Subcutaneous abdominal adipose tissue (tissue), 5 donors: ENCODE measurements at regions not wholly inside any gene's neighbourhood (a gene's known extent, or its start where the extent isn't known, plus 50 kb on each side); places are given as distances from the start of the nearest gene placed in this dataset.

Experiments
- H3K27ac ChIP-seq: one replicate; pipeline ENCODE4 v1.7.0; 2013; ENCODE audit warnings: low read depth, mild to moderate bottlenecking, inconsistent platforms, low read length, moderate library complexity
- H3K27me3 ChIP-seq, 5 donors: one replicate each; pipeline ENCODE4 v1.7.0; 2013; ENCODE audit warnings: low read length in 5 of 5, inconsistent platforms in 1 of 5; ENCODE audit not compliant: control insufficient read depth in 5 of 5, insufficient read depth in 4 of 5
- H3K36me3 ChIP-seq, 5 donors: one replicate each; pipeline ENCODE4 v1.7.0; 2013; ENCODE audit warnings: low read length in 5 of 5; ENCODE audit not compliant: control insufficient read depth in 5 of 5, insufficient read depth in 5 of 5
- H3K4me1 ChIP-seq, 5 donors: one replicate each; pipeline ENCODE4 v1.7.0; 2013; ENCODE audit warnings: low read length in 5 of 5, mild to moderate bottlenecking in 3 of 5, moderate library complexity in 1 of 5; ENCODE audit not compliant: control insufficient read depth in 5 of 5, insufficient read depth in 5 of 5
- H3K4me3 ChIP-seq, 5 donors: one replicate each; pipeline ENCODE4 v1.7.0; 2013; ENCODE audit warnings: low read length in 5 of 5, low read depth in 1 of 5
- H3K9ac ChIP-seq, 5 donors: one replicate each; pipeline ENCODE4 v1.7.0; 2013; ENCODE audit warnings: low read length in 5 of 5, mild to moderate bottlenecking in 4 of 5, moderate library complexity in 3 of 5
- H3K9me3 ChIP-seq, 5 donors: one replicate each; pipeline ENCODE4 v1.7.0; 2013; ENCODE audit warnings: low read length in 5 of 5; ENCODE audit not compliant: control insufficient read depth in 5 of 5
- donor health status: healthy.
- donor health status: healthy.
- donor health status: healthy.
- donor health status: healthy.
- donor health status: healthy.

DNA sequence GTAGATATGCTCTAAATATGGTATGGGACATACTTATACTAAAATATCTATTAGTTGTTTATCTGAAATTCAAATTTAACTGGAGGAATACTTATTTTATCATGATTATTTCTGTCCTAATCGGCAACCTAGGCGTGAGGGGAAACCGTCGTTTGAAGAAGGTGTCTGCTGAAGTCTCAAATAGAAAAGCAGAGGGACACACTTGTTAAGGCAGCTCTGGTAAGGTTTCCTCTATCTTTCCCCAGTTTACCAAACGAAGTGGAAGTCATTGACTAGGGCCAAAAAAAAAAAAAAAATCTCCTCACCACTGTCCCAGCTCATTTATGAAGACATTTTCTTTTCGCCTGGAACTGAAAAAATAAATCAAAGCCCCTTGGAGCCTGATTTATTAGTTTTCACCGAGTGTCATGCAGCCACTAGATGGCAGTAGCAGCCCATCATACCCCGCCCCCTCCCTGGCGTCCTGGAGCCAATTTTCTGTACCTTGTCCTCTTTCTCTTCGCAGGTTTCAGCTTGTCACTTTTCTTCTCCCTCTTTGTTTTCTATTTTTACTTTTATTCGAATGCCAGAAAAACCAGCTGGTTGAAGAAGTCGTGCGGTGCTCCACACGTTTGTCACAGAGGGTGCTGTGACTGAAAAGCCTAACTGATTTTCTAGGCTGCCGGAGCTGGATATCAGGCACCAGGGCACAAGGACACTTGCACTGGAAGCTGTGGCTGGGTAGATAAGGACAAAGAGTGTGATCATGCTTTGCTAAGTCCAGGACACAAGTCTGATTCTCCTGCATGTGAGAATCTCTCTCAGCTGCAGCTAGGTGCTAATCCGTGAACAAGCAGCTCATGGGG, 238.7 kb downstream of the ZPLD1 start:
- peaks cover 0 to 6% (median 4%) of the 10 kb centered on the region in 5 donors for H3K4me1 ChIP-seq
- H3K9me3 ChIP-seq, result no peaks in the 10 kb centered on the region
- peak overlapping the region in 1 of 5 donors; percentile 40 for H3K4me3 ChIP-seq
- H3K27ac ChIP-seq, result no peak overlapping the region
- no peaks in the 10 kb centered on the region for H3K36me3 ChIP-seq
- no peak overlapping the region for H3K9ac ChIP-seq
- no peaks in the 10 kb centered on the region for H3K27me3 ChIP-seq

DNA sequence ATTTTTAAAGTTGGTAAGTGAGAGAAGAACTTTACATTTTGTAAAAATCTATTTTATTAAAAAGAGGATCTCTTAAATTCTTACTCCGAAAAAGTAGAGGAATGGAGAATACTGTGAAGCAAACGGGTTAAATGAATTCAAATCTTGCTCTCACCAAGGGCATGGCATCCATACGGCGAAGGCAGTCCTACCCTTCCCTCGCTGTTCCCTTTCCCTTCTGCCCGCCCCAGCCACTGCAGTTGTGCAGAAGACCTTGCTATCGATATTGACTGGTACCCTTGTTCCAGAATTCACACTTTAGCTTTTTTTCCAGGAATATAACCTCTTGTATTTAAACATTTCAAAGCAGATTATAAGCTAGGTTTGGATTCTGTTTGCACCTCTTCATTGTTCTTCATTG, 239.5 kb downstream of the ZPLD1 start:
- no peaks in the 10 kb centered on the region for H3K27me3 ChIP-seq
- H3K36me3 ChIP-seq, result no peaks in the 10 kb centered on the region
- no peaks in the 10 kb centered on the region for H3K9me3 ChIP-seq
- H3K27ac ChIP-seq, result no peak overlapping the region
- H3K4me1 ChIP-seq, result peaks cover 0 to 6% (median 4%) of the 10 kb centered on the region in 5 donors
- H3K9ac ChIP-seq, result no peak overlapping the region
- H3K4me3 ChIP-seq, result no peak overlapping the region

DNA sequence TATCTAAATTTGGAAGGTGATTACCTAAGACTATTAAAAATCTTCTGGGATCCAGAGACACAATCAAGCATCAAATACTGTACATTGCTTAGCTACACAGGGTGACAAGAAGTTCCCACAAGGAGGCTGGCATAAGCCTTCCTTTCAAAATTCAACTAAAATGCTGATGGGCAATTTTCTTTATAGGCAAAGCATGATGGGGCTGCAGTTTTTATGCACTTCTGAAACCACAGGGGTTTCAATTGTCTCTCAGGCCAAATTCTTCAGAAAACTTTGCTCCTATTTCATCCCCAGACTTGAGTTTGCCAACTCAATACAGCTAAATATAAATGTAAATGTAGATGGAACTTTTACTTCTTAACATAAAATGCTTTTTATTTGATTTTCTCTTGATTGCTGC, 241.6 kb downstream of the ZPLD1 start:
- Histone ChIP-seq H3K4me3 (no peak overlapping the region), H3K9ac (no peak overlapping the region), H3K36me3 (no peaks in the 10 kb centered on the region), H3K4me1 (peaks cover 0 to 6% (median 4%) of the 10 kb centered on the region in 5 donors), H3K9me3 (no peaks in the 10 kb centered on the region), H3K27ac (no peak overlapping the region), H3K27me3 (no peaks in the 10 kb centered on the region)

DNA sequence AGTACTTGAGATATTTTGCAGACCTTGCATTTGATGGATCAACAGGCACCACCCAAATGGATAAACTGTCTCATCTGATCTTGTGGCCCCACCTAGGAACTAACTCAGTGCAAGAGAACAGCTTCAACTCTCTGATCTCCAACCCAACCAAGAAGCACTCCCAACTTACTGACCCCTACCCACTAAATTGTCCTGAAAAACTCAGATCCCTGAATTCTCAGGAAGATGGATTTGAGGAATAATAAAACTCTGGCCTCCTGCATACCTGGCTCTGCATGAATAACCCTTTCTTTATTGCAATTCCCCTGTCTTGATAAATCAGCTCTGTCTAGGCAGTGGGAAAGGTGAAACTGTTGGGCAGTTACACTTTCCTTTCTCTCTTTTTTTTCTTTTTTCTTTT, 247.9 kb downstream of the ZPLD1 start:
- H3K9ac ChIP-seq, result no peak overlapping the region
- no peaks in the 10 kb centered on the region for H3K4me1 ChIP-seq
- no peak overlapping the region for H3K4me3 ChIP-seq
- H3K27me3 ChIP-seq, result peaks cover 0 to 2% (median 0%) of the 10 kb centered on the region in 5 donors
- no peaks in the 10 kb centered on the region for H3K9me3 ChIP-seq
- H3K27ac ChIP-seq, result no peak overlapping the region
- no peaks in the 10 kb centered on the region for H3K36me3 ChIP-seq

DNA sequence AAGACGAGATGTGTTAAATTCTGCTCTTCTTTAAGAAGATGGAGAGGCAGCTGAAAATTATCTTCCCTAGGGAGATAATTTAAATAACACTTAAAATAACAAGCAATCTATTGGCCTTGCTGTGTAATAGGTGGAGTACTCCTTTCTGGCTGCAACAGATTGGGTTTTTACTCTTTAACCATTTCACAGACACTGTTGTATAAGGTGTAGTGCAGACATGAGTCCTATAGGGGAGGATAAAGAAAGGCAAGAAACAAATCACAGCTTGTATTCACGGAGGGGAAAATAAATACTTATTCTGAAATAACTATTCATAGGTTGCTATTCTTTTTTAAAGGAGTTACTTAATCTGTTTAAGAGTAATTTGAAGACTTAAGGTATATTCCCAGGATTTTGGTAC, 252.0 kb downstream of the ZPLD1 start:
- no peaks in the 10 kb centered on the region for H3K4me1 ChIP-seq
- no peaks in the 10 kb centered on the region for H3K9me3 ChIP-seq
- H3K9ac ChIP-seq, result no peak overlapping the region
- peaks cover 0 to 2% (median 0%) of the 10 kb centered on the region in 5 donors for H3K27me3 ChIP-seq
- no peak overlapping the region for H3K27ac ChIP-seq
- H3K36me3 ChIP-seq, result no peaks in the 10 kb centered on the region
- H3K4me3 ChIP-seq, result no peak overlapping the region

DNA sequence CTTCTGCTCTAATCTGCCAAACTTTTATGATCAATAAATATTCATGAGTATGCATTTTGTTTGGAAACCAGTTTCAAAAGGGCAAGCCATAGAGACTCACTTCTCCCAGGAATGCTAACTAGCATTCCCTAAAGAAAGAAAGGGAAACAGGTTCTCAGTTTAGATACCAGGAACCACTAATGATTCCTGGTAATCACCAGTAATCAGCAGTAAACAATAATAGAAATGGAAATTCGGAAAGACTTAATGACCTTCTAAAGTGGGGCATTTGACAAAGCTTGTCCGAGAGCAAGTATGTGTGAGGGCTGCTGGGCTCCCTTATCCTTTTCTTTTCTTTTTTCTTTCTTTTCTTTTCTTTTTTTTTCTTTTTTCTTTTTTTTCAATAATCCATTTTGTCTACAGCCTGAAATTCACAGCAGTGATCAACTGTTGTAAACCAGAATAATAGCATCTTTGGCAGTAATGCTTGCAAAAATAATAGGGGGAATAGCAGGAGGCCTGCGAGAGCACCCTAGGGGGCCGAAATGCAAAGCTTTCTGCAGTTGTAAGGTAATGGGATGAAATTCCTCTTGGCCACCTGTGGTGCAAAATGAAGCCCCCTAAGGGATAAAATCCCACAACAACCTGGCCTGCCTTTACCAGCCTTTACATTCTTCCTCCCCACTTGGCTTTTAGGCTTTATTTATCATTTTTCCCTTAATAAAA, 253.2 kb downstream of the ZPLD1 start:
- H3K4me1 ChIP-seq, result no peaks in the 10 kb centered on the region
- H3K27ac ChIP-seq, result no peak overlapping the region
- no peak overlapping the region for H3K9ac ChIP-seq

DNA sequence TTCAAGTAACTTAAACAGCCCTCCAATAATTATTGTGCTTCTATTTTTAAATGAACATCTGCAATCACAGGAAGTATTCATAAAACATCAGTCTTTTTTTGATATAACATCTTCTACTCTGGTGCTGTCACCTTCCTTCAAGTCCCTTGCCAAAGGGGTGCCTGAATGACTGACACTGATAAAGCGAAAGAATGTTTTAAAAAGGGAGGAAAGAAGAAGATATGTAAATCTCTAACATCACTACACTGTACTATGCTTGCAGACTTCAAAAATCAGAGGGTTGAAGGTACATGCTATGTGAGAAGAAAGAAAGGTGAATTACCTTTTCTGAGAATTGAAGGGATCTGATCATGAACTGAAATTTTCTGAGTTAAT, 253.7 kb downstream of the ZPLD1 start:
- Histone ChIP-seq H3K9ac (no peak overlapping the region), H3K27ac (no peak overlapping the region), H3K4me3 (no peak overlapping the region), H3K4me1 (no peaks in the 10 kb centered on the region), H3K27me3 (peaks cover 0 to 2% (median 0%) of the 10 kb centered on the region in 5 donors), H3K9me3 (no peaks in the 10 kb centered on the region), H3K36me3 (no peaks in the 10 kb centered on the region)

More for the DNA sequence above, 253.2 kb downstream of the ZPLD1 start:
- Histone ChIP-seq H3K9me3 (no peaks in the 10 kb centered on the region), H3K36me3 (no peaks in the 10 kb centered on the region), H3K4me3 (no peak overlapping the region), H3K27me3 (peaks cover 0 to 2% (median 0%) of the 10 kb centered on the region in 5 donors)

DNA sequence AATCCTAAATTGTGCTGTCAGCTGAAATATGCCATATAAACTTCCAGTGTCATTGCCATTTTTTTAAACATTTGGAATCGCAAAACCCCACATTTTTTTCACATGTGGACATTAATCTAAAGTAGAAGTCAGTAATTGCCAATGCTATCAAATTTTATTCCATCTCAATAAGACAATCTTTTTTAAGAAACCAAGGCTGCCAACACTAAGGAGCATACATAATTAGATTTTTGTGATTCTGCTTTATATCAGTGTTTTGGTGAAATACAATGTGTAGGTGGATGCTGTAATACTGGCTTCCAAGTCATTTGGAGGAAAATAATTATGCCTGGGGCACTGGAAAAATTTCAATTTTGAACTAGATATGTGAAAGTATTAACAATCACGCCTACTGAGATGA, 256.7 kb downstream of the ZPLD1 start:
- Histone ChIP-seq H3K27ac (no peak overlapping the region), H3K27me3 (no peaks in the 10 kb centered on the region), H3K9me3 (no peaks in the 10 kb centered on the region), H3K36me3 (no peaks in the 10 kb centered on the region), H3K4me1 (no peaks in the 10 kb centered on the region), H3K4me3 (no peak overlapping the region), H3K9ac (no peak overlapping the region)

DNA sequence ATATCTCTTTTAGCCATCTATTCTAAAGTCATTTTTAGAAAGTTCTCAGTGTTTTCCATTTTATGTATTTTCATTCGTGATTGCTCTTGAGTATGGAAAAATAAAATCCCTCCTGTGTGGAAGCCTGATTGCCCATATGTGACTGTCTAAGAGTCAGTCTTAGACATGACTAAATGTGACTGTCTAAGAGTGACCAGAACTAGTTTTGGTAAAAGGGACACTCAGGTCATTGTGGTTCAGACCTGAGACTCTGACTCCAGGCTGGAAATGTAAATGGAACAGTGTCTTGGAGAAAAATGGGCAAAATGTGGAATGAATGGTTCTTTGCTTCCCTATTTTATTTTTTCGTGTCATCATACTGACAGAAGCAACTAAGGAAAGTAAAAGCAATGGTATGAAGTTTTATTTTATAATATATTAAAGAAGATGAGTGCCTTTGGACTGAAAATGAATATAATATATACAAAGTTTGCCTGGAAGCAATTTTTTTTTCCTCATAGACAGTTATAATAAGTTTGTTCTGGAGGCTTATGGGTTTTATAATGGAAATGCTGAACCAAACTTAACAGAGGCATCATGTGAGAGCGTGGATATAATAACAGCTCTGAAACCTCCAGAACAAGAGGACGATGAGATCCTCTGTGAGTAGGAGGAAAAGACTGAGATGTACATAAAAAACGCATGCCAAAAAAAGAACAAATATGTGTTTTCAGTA, 264.4 kb downstream of the ZPLD1 start:
- Histone ChIP-seq H3K36me3 (no peaks in the 10 kb centered on the region), H3K9ac (no peak overlapping the region), H3K4me1 (no peaks in the 10 kb centered on the region), H3K9me3 (no peaks in the 10 kb centered on the region), H3K27ac (no peak overlapping the region), H3K27me3 (no peaks in the 10 kb centered on the region), H3K4me3 (no peak overlapping the region)

DNA sequence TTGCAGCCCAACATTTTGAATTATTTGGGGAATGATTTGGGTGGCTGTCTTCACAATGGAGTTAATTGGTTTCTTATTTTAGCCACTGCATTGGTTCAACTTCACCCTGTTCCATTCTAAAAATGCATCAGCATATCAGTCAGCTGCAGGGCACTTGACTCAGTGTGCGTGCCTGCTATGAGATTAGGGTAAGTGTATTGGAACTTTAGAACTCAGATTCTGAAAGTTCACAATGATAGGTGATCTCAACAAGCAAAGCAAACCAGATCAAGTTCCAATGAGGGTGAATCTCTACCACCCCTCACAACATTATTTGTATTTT, 265.0 kb downstream of the ZPLD1 start:
- Histone ChIP-seq H3K4me3 (no peak overlapping the region), H3K27ac (no peak overlapping the region), H3K36me3 (no peaks in the 10 kb centered on the region), H3K4me1 (no peaks in the 10 kb centered on the region), H3K9me3 (no peaks in the 10 kb centered on the region), H3K9ac (no peak overlapping the region), H3K27me3 (no peaks in the 10 kb centered on the region)
